ENCODE measurements at regions not wholly inside any gene's neighbourhood (a gene's known extent, or its start where the extent isn't known, plus 50 kb on each side); places are given as distances from the start of the nearest gene placed in this dataset.

DNA sequence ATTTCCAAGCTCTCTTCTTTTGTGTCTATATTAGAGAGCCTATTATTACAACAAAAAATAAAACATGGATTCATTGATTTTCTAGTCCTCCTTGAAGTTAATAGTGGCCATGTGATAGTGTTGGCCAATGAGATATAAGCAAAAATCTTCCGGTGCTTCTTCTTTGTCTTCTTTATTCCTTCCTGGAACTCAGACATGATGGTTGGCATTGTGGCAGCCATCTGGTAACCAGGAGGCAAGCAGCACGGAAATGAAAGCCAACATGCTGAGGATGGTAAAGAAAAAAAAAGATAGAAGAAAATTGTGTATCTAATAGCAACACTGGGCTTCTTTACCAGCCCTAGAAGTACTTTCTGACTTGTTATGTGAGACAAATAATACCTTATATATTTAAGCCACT lies 50.8 kb upstream of the SEL1L start:
- TF ChIP-seq POLR2AphosphoS5 (IDR thresholded peaks at IDR 0.05) (no peak), EP300 (IDR thresholded peaks at IDR 0.05) (no peak), POLR2A (IDR thresholded peaks at IDR 0.05) (no peak)
- TF ChIP-seq, protein P1, sequence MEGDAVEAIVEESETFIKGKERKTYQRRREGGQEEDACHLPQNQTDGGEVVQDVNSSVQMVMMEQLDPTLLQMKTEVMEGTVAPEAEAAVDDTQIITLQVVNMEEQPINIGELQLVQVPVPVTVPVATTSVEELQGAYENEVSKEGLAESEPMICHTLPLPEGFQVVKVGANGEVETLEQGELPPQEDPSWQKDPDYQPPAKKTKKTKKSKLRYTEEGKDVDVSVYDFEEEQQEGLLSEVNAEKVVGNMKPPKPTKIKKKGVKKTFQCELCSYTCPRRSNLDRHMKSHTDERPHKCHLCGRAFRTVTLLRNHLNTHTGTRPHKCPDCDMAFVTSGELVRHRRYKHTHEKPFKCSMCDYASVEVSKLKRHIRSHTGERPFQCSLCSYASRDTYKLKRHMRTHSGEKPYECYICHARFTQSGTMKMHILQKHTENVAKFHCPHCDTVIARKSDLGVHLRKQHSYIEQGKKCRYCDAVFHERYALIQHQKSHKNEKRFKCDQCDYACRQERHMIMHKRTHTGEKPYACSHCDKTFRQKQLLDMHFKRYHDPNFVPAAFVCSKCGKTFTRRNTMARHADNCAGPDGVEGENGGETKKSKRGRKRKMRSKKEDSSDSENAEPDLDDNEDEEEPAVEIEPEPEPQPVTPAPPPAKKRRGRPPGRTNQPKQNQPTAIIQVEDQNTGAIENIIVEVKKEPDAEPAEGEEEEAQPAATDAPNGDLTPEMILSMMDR (IDR thresholded peaks at IDR 0.05), result no peak
- Histone ChIP-seq H3K27me3 (no peaks in the 10 kb centered on the region), H3K36me3 (no peaks in the 10 kb centered on the region), H3K27ac (no peak overlapping the region), H3K4me1 (no peaks in the 10 kb centered on the region), H3K4me3 (no peak overlapping the region), H3K9me3 (no peaks in the 10 kb centered on the region)
- 90 to 96% methylated on average over 2 of the region's 2 CpGs for whole genome bisulfite sequencing, 2 donors
- no peak for ATAC-seq (ENCODE audit: low FRiP score in 2 of 2)
- no peak for DNase-seq

DNA sequence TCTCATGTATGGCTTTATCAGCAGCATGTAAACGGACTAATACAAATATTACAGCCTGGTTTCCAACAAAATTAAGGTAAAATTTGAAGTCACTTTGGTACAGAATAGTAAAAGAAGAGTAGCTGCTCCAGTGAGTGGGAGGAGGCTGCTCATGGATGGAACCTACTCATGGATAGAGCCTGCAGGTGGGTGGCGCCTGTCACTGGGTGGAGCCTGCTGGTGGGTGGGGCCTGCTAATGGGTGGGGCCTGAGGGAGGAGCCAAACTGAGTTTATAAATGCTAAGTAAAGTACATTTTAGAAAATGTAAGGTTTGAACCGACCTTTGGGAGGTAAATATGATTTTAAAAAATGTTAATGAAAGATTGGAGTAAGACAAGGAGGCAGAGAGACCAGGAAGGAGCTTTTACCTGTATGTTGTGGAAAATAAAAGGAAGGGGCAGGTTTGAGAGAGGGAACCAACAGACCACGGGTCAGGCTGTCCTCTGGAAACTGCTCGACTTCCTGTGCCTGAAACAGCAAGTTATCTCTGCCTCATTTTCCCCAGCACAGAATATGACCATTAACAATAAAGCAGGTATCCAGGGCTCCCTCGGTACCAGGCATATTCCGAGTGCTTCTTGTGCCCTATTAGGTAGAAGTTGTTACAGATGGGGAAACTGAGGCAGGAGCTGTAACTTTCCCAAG lies 55.9 kb upstream of the SEL1L start:
- no peak for TF ChIP-seq EP300 (IDR thresholded peaks at IDR 0.05)
- TF ChIP-seq POLR2A (IDR thresholded peaks at IDR 0.05), result no peak
- TF ChIP-seq POLR2AphosphoS5 (IDR thresholded peaks at IDR 0.05), result no peak
- TF ChIP-seq, protein P1 (IDR thresholded peaks at IDR 0.05), result no peak
- 83 to 89% methylated on average over 7 of the region's 7 CpGs for WGBS, 2 donors
- Histone ChIP-seq H3K4me1 (no peaks in the 10 kb centered on the region), H3K27ac (no peak overlapping the region), H3K9me3 (no peaks in the 10 kb centered on the region), H3K36me3 (no peaks in the 10 kb centered on the region), H3K4me3 (no peak overlapping the region), H3K27me3 (no peaks in the 10 kb centered on the region)
- DNase-seq (no peak), ATAC-seq (ENCODE audit: low FRiP score in 2 of 2) (no peak)

DNA sequence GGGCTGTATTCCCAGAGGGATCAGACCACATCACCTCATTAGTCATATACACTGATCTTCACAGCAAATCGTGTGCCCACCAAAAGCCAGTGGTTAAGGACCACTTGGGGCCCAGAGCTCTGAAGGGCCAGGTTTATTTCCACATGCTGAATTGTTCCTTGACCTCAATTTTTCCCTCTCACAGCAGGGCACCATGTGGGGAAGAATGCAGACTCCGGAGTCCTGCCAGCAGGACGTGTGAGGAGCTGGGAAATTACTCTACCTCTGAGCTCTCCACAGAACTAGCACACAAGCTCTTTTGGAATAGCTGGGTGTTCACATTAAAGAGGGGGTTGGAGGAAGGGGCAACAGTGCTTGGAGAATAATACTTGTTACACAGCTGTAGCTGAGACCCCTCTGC lies 57.6 kb upstream of the SEL1L start:
- Histone ChIP-seq H3K36me3 (no peaks in the 10 kb centered on the region), H3K27ac (no peak overlapping the region), H3K4me1 (no peaks in the 10 kb centered on the region), H3K9me3 (no peaks in the 10 kb centered on the region), H3K27me3 (no peaks in the 10 kb centered on the region), H3K4me3 (no peak overlapping the region)
- 50 to 51% methylated on average over 3 of the region's 3 CpGs for WGBS, 2 donors
- ATAC-seq (ENCODE audit: low FRiP score in 2 of 2), result no peak
- DNase-seq, result no peak
- TF ChIP-seq, protein P1 (IDR thresholded peaks at IDR 0.05), result no peak
- TF ChIP-seq EP300 (IDR thresholded peaks at IDR 0.05) (no peak), POLR2A (IDR thresholded peaks at IDR 0.05) (no peak), POLR2AphosphoS5 (IDR thresholded peaks at IDR 0.05) (no peak)

DNA sequence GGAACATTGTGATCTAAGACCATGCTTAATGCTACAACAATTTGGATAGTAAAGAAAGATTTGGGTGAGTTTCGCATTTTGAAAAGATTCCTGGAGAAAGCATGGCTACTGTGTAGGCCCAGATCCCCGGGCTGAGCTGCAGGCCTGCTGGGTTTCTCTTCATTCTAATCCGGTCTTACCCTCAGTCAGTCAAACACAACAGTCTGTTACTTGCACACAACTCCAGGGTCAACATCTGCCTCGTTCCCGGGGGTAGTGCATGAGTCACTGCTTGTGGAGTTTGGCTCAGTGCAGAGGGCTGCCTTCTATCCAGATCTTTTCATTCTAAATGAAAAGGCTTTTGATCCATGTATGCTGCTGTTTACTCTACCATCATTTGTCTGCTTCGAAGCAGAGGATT lies 60.4 kb upstream of the SEL1L start:
- TF ChIP-seq, protein P1 (IDR thresholded peaks at IDR 0.05), result no peak
- TF ChIP-seq POLR2A (IDR thresholded peaks at IDR 0.05), result no peak
- no peak for TF ChIP-seq POLR2AphosphoS5 (IDR thresholded peaks at IDR 0.05)
- TF ChIP-seq EP300 (IDR thresholded peaks at IDR 0.05), result no peak
- Histone ChIP-seq H3K9me3 (no peaks in the 10 kb centered on the region), H3K27ac (no peak overlapping the region), H3K27me3 (no peaks in the 10 kb centered on the region), H3K4me1 (no peaks in the 10 kb centered on the region), H3K36me3 (no peaks in the 10 kb centered on the region), H3K4me3 (no peak overlapping the region)
- 67% methylated on average over 6 of the region's 6 CpGs for WGBS, 2 donors
- ATAC-seq (ENCODE audit: low FRiP score in 2 of 2), result no peak
- no peak for DNase-seq

DNA sequence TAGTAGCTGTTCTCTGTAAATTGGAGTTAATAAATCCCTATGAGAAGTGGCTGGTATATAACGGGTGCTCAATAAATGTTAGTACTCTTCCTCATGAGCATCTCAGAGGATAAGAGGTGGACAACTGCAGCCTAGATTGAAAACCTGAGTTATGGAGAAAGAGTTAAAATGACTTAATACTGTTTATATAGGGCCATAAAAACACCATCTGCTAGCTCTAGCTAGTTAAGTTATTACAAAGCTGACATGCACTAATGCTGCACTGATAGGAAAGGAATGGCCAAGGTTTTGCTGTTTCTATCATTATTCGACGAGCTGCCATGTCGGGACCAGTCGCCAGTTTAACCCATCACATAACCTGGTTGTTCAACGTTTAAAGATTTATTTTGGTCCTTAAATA lies 72.0 kb upstream of the SEL1L start:
- Histone ChIP-seq H3K4me1 (no peaks in the 10 kb centered on the region), H3K27me3 (no peaks in the 10 kb centered on the region), H3K36me3 (no peaks in the 10 kb centered on the region), H3K27ac (no peak overlapping the region), H3K9me3 (no peaks in the 10 kb centered on the region), H3K4me3 (no peak overlapping the region)
- WGBS, 2 donors, result 74 to 82% methylated on average over 6 of the region's 6 CpGs
- TF ChIP-seq EP300 (IDR thresholded peaks at IDR 0.05), result no peak
- no peak for TF ChIP-seq POLR2AphosphoS5 (IDR thresholded peaks at IDR 0.05)
- no peak for TF ChIP-seq POLR2A (IDR thresholded peaks at IDR 0.05)
- TF ChIP-seq, protein P1 (IDR thresholded peaks at IDR 0.05), result no peak
- DNase-seq (no peak), ATAC-seq (ENCODE audit: low FRiP score in 2 of 2) (no peak)

Measured in upper lobe of left lung (tissue), 6 donors.